Vagina (tissue), 2 donors: ENCODE measurements at regions not wholly inside any gene's neighbourhood (a gene's known extent, or its start where the extent isn't known, plus 50 kb on each side); places are given as distances from the start of the nearest gene placed in this dataset.

Experiments
- CTCF ChIP-seq, 3 experiments: fragments of 450-650 bp in 2 of 3; fragments of 200-600 bp in 1 of 3; sonication (generic) in 1 of 3; IDR thresholded peaks; one replicate each; pipeline ENCODE4 v1.5.1; 2017 to 2019; ENCODE audit warnings: antibody characterized with exemption in 3 of 3, mild to moderate bottlenecking in 2 of 3, moderate library complexity in 2 of 3
- POLR2AphosphoS5 ChIP-seq, 2 donors: sonication (generic); formaldehyde crosslinking; IDR thresholded peaks; one replicate each; pipeline ENCODE4 v1.9.0; 2017; ENCODE audit warnings: antibody characterized with exemption in 2 of 2, mild to moderate bottlenecking in 2 of 2, low read depth in 1 of 2; ENCODE audit not compliant: insufficient read depth in 1 of 2

GRCh38 chr20:19090332-19090731 lies 122.1 kb upstream of the SLC24A3 start:
- no peak for TF ChIP-seq CTCF (IDR thresholded peaks at IDR 0.05)
- TF ChIP-seq POLR2AphosphoS5 (IDR thresholded peaks at IDR 0.05; ENCODE audit: insufficient read depth in 1 of 2, low read depth in 1 of 2): no peak
